Caco-2 (cell line): ENCODE measurements at regions not wholly inside any gene's neighbourhood (a gene's known extent, or its start where the extent isn't known, plus 50 kb on each side); places are given as distances from the start of the nearest gene placed in this dataset.

Experiments
- BruUV-seq: library from RNA; stranded (reverse); fragments of 400-500 nt; replicated peaks from 2 replicates; lab custom pipeline; 2021; lab: Mats Ljungman, UMichigan
- CTCF ChIA-PET: fragments of 300-600 bp; sonication (Branson Sonifier 250); formaldehyde crosslinking; loops from one replicate; lab custom pipeline; 2022; ENCODE audit warnings: antibody characterized with exemption; lab: Charles Lee
- POLR2A ChIA-PET: fragments of 300-600 bp; sonication (Branson Sonifier 250); formaldehyde crosslinking; loops from one replicate; lab custom pipeline; 2022; ENCODE audit warnings: antibody characterized with exemption; lab: Charles Lee
- DNase-seq, 2 experiments: peaks; one replicate each; pipeline versions ENCODE4 v3.0.0 to v3.0.0-alpha.2; 2020 to 2022
- H3K27me3 ChIP-seq: replicated peaks from 2 replicates; pipeline ENCODE4 v1.6.0; 2011; ENCODE audit warnings: low read length; ENCODE audit not compliant: control insufficient read depth, insufficient read depth
- H3K36me3 ChIP-seq: 2 replicates; pipeline ENCODE4 v1.5.1; 2011; ENCODE audit warnings: low read length; ENCODE audit not compliant: control insufficient read depth, insufficient read depth
- H3K4me1 ChIP-seq: fragments of 250-450 bp; sonication (Bioruptor Pico); 2 replicates; pipeline ENCODE4 v1.5.1; 2020; ENCODE audit warnings: mild to moderate bottlenecking
- H3K4me3 ChIP-seq: 2 replicates; pipeline ENCODE4 v1.5.1; 2011; ENCODE audit warnings: low read depth, mild to moderate bottlenecking, control low read depth, low read length
- H3K9me3 ChIP-seq: fragments of 250-450 bp; sonication (Bioruptor Pico); 2 replicates; pipeline ENCODE4 v1.5.1; 2020; ENCODE audit warnings: mild to moderate bottlenecking, moderate library complexity
- H3K27ac Mint-ChIP-seq: one replicate; pipeline ENCODE4 v1.8.0; 2022; ENCODE audit warnings: mixed read lengths; ENCODE audit not compliant: unreplicated experiment
- H3K27me3 Mint-ChIP-seq: one replicate; pipeline ENCODE4 v1.8.0; 2022; ENCODE audit warnings: mixed read lengths; ENCODE audit not compliant: insufficient read depth, unreplicated experiment
- H3K36me3 Mint-ChIP-seq: one replicate; pipeline ENCODE4 v1.8.0; 2022; ENCODE audit warnings: mild to moderate bottlenecking, mixed read lengths; ENCODE audit not compliant: insufficient read depth, unreplicated experiment
- H3K4me1 Mint-ChIP-seq: one replicate; pipeline ENCODE4 v1.8.0; 2022; ENCODE audit warnings: low read depth, mixed read lengths; ENCODE audit not compliant: unreplicated experiment
- H3K4me3 Mint-ChIP-seq: one replicate; pipeline ENCODE4 v1.8.0; 2022; ENCODE audit warnings: mild to moderate bottlenecking, moderate library complexity, mixed read lengths; ENCODE audit not compliant: unreplicated experiment
- H3K9me3 Mint-ChIP-seq: one replicate; pipeline ENCODE4 v1.8.0; 2022; ENCODE audit warnings: mixed read lengths; ENCODE audit not compliant: unreplicated experiment
- intact Hi-C: fragments of 100-400 bp; cut with micrococcal nuclease; formaldehyde crosslinking; loops from one replicate; pipeline ENCODE4 v1.10.0; 2022; ENCODE audit not compliant: unreplicated experiment
- TF ChIP-seq, protein P1 (sequence below), 2 experiments: fragments of 200-600 bp in 1 of 2; IDR thresholded peaks; 1 replicate in 1 of 2; 2 replicates in 1 of 2; pipeline versions ENCODE4 v1.5.1 to v1.8.0; 2011 to 2022; ENCODE audit warnings: antibody characterized with exemption in 1 of 2, control low read depth in 1 of 2, inconsistent platforms in 1 of 2, low read depth in 1 of 2, low read length in 1 of 2, mild to moderate bottlenecking in 1 of 2, moderate library complexity in 1 of 2; ENCODE audit not compliant: insufficient read depth in 1 of 2, severe bottlenecking in 1 of 2, unreplicated experiment in 1 of 2

DNA sequence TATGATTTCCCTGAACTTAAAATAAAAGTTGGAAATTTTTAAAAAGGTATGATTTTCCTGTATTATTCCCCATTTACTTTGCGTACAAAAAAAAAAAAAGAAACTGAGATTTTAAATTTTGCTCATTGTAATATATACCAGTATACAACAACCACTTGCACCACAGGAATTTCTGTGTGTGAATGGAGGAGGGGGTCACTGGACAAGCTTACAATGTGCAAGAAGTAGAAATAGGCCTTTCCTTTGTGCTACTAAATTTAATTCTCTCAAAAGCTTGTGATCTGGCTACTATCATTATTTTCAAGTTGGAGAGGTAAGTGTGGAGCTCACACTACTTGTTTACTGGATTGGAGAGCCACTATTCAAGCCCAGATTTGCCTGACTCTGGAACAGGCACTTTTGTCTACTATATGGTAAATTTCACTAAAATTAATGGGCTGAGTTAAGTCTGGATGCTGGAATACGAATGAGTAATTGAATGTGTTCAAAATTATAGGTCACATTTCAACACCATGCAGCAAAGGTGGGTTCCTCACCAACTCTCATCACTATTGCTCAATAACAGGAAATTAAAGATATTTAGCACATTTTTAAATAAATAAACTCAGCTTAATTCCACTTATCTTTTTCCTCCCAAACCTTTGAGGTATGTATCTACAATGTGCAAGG lies 148.0 kb upstream of the MBNL1 start:
- Histone ChIP-seq H3K27me3 (no peaks in the 10 kb centered on the region), H3K4me3 (no peak overlapping the region), H3K9me3 (no peaks in the 10 kb centered on the region), H3K4me1 (0 out of 2 replicates have a peak, but pooled peaks cover 7% of the 10 kb centered on the region), H3K36me3 (no peaks in the 10 kb centered on the region)
- Mint-ChIP-seq H3K9me3 (no peaks in the 10 kb centered on the region), H3K36me3 (no peaks in the 10 kb centered on the region), H3K4me1 (peaks cover 8% of the 10 kb centered on the region), H3K4me3 (no peak overlapping the region), H3K27ac (no peak overlapping the region), H3K27me3 (no peaks in the 10 kb centered on the region)
- no peak for DNase-seq
- BruUV-seq, result no TSS peak
- TF ChIP-seq, protein P1, sequence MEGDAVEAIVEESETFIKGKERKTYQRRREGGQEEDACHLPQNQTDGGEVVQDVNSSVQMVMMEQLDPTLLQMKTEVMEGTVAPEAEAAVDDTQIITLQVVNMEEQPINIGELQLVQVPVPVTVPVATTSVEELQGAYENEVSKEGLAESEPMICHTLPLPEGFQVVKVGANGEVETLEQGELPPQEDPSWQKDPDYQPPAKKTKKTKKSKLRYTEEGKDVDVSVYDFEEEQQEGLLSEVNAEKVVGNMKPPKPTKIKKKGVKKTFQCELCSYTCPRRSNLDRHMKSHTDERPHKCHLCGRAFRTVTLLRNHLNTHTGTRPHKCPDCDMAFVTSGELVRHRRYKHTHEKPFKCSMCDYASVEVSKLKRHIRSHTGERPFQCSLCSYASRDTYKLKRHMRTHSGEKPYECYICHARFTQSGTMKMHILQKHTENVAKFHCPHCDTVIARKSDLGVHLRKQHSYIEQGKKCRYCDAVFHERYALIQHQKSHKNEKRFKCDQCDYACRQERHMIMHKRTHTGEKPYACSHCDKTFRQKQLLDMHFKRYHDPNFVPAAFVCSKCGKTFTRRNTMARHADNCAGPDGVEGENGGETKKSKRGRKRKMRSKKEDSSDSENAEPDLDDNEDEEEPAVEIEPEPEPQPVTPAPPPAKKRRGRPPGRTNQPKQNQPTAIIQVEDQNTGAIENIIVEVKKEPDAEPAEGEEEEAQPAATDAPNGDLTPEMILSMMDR (IDR thresholded peaks at IDR 0.05; ENCODE audit: insufficient read depth in 1 of 2, low read depth in 1 of 2, low read length in 1 of 2, severe bottlenecking in 1 of 2, unreplicated experiment in 1 of 2), result no peak
- CTCF ChIA-PET, result no interaction called here
- POLR2A ChIA-PET, result no interaction called here
- intact Hi-C loops, result no loop called here

DNA sequence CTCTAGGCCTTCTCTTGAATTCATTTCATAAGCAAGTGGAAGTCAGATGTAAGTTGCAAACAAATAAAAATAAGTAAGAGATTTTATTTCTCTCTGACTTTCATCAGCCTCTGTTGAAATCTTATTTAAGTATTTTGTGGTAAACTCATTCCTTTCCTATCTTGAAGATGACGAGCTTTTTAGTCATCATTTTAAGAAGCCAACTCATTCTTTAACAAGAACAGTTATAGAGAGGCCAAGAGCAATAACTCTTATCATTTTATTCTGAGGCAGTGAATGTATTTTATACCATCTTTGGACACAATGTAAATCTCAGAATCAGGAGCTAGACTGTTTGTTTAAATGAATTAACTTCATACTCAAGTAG lies 147.5 kb upstream of the MBNL1 start:
- TF ChIP-seq, protein P1 (IDR thresholded peaks at IDR 0.05; ENCODE audit: insufficient read depth in 1 of 2, low read depth in 1 of 2, low read length in 1 of 2, severe bottlenecking in 1 of 2, unreplicated experiment in 1 of 2), result no peak
- Histone ChIP-seq H3K9me3 (no peaks in the 10 kb centered on the region), H3K4me3 (no peak overlapping the region), H3K4me1 (0 out of 2 replicates have a peak, but pooled peaks cover 7% of the 10 kb centered on the region), H3K36me3 (no peaks in the 10 kb centered on the region), H3K27me3 (no peaks in the 10 kb centered on the region)
- Mint-ChIP-seq H3K27me3 (no peaks in the 10 kb centered on the region), H3K4me1 (peaks cover 8% of the 10 kb centered on the region), H3K4me3 (no peak overlapping the region), H3K27ac (no peak overlapping the region), H3K9me3 (no peaks in the 10 kb centered on the region), H3K36me3 (no peaks in the 10 kb centered on the region)
- DNase-seq, result no peak
- intact Hi-C loops, result no loop called here
- ChIA-PET CTCF (no interaction called here), POLR2A (no interaction called here)
- no TSS peak for BruUV-seq

DNA sequence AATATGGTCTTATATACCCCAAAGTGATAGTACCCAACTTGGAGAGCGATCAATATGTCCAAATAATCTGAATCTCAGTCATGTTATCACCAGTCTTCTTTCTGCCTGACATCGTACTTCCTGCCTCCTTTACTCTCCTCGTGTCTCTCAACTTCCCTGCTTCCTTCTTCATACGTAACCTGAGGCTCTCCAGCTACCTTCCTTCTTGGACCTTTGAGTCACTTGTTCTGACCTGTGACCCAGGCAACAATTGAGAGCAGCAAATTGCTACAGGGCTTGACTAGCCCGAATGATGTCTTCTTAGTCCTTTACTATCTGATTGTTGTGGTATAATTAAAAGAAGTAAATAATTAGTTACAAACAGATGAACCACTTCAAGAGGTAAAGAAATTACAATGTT lies 145.9 kb upstream of the MBNL1 start:
- TF ChIP-seq, protein P1 (IDR thresholded peaks at IDR 0.05; ENCODE audit: insufficient read depth in 1 of 2, low read depth in 1 of 2, low read length in 1 of 2, severe bottlenecking in 1 of 2, unreplicated experiment in 1 of 2), result no peak
- Histone ChIP-seq H3K9me3 (no peaks in the 10 kb centered on the region), H3K4me1 (0 out of 2 replicates have a peak, but pooled peaks cover 7% of the 10 kb centered on the region), H3K4me3 (no peak overlapping the region), H3K36me3 (no peaks in the 10 kb centered on the region), H3K27me3 (no peaks in the 10 kb centered on the region)
- H3K4me1 Mint-ChIP-seq, result peaks cover 8% of the 10 kb centered on the region
- ChIA-PET POLR2A (no interaction called here), CTCF (no interaction called here)
- H3K36me3 Mint-ChIP-seq, result no peaks in the 10 kb centered on the region
- H3K4me3 Mint-ChIP-seq, result no peak overlapping the region
- no peak overlapping the region for H3K27ac Mint-ChIP-seq
- no peak for DNase-seq
- intact Hi-C loops, result no loop called here
- no peaks in the 10 kb centered on the region for H3K9me3 Mint-ChIP-seq
- BruUV-seq, result no TSS peak
- H3K27me3 Mint-ChIP-seq, result no peaks in the 10 kb centered on the region
